K562 (cell line): ENCODE measurements at regions not wholly inside any gene's neighbourhood (a gene's known extent, or its start where the extent isn't known, plus 50 kb on each side); places are given as distances from the start of the nearest gene placed in this dataset.

ENCODE experiments used
- CEBPG ChIP-seq, 3 experiments: fragments of 200-800 bp in 1 of 3; sonication (Bioruptor generic) in 1 of 3; sonication (generic) in 1 of 3; formaldehyde crosslinking in 1 of 3; IDR thresholded peaks in 2 of 3; conservative IDR thresholded peaks in 1 of 3; 2 replicates each; pipeline versions ENCODE4 v1.6.1 to v1.8.0; 2016 to 2022; ENCODE audit warnings: missing compliant biosample characterization in 2 of 3, missing genetic modification characterization in 2 of 3, mild to moderate bottlenecking in 1 of 3, missing genetic modification reagents in 1 of 3
- KLF1 ChIP-seq: fragments of 450-650 bp; IDR thresholded peaks from 2 replicates; pipeline ENCODE4 v1.6.1; 2016; ENCODE audit warnings: missing genetic modification characterization, missing compliant biosample characterization
- KLF16 ChIP-seq: IDR thresholded peaks from 2 replicates; pipeline ENCODE4 v1.6.1; 2016; ENCODE audit warnings: antibody characterized with exemption
- MAFG ChIP-seq: fragments of 450-650 bp; conservative IDR thresholded peaks from 2 replicates; pipeline ENCODE4 v1.6.1; 2016; ENCODE audit warnings: missing genetic modification characterization, missing compliant biosample characterization
- NR4A1 ChIP-seq, 2 experiments: fragments of 250-450 bp in 1 of 2; fragments of 450-650 bp in 1 of 2; sonication (Bioruptor Pico) in 1 of 2; IDR thresholded peaks; 2 replicates each; pipeline versions ENCODE4 v1.4.0 to v1.6.1; 2016 to 2020; ENCODE audit warnings: mild to moderate bottlenecking in 2 of 2, missing compliant biosample characterization in 1 of 2, missing genetic modification characterization in 1 of 2, moderate library complexity in 1 of 2
- RCOR1 ChIP-seq, 2 experiments: IDR thresholded peaks; 2 replicates each; pipeline ENCODE4 v1.6.1; 2012; ENCODE audit warnings: low read depth in 2 of 2, low read length in 2 of 2, borderline replicate concordance in 1 of 2, improper control_type of control experiment in 1 of 2
- SIRT6 ChIP-seq: IDR thresholded peaks from one replicate; pipeline ENCODE4 v1.6.1; 2012; ENCODE audit warnings: low read depth, mild to moderate bottlenecking, control low read depth, inconsistent platforms, low read length, moderate library complexity
- SRSF1 ChIP-seq: fragments of 200-400 bp; formaldehyde crosslinking; IDR thresholded peaks from 2 replicates; pipeline ENCODE4 v1.6.1; 2017; ENCODE audit warnings: mild to moderate bottlenecking, low read depth, low read length, moderate library complexity
- SRSF7 ChIP-seq: fragments of 200-400 bp; formaldehyde crosslinking; optimal IDR thresholded peaks from 2 replicates; pipeline ENCODE3; 2017; ENCODE audit warnings: mild to moderate bottlenecking, low read depth, low read length
- STAG1 ChIP-seq: sonication (generic); formaldehyde crosslinking; IDR thresholded peaks from 2 replicates; pipeline ENCODE4 v1.5.0; 2020; ENCODE audit warnings: missing genetic modification reagents, borderline replicate concordance
- TBL1XR1 ChIP-seq, 2 experiments: IDR thresholded peaks; 2 replicates each; pipeline ENCODE4 v1.6.1; 2012; ENCODE audit warnings: improper control_type of control experiment in 2 of 2, low read length in 2 of 2, mild to moderate bottlenecking in 1 of 2
- TEAD1 ChIP-seq, 2 experiments: fragments of 450-650 bp in 1 of 2; sonication (generic) in 1 of 2; formaldehyde crosslinking; IDR thresholded peaks; 2 replicates each; pipeline versions ENCODE4 v1.4.0 to v1.8.0; 2020 to 2022; ENCODE audit warnings: mild to moderate bottlenecking in 2 of 2, missing genetic modification reagents in 1 of 2
- U2AF1 ChIP-seq: fragments of 200-400 bp; formaldehyde crosslinking; optimal IDR thresholded peaks from 2 replicates; pipeline ENCODE3; 2017; ENCODE audit warnings: mild to moderate bottlenecking, low read depth, low read length, moderate library complexity
- ZNF239 ChIP-seq: fragments of 250-450 bp; sonication (Bioruptor Pico); IDR thresholded peaks from 2 replicates; pipeline ENCODE4 v1.4.0; 2020; ENCODE audit warnings: mild to moderate bottlenecking
- ZNF41 ChIP-seq: fragments of 250-450 bp; sonication (Bioruptor Pico); conservative IDR thresholded peaks from 2 replicates; pipeline ENCODE4 v1.4.0; 2020; ENCODE audit warnings: mild to moderate bottlenecking
- TF ChIP-seq, protein P1 (sequence below), 2 experiments: fragments of 450-650 bp in 1 of 2; sonication (generic) in 1 of 2; formaldehyde crosslinking in 1 of 2; IDR thresholded peaks in 1 of 2; conservative IDR thresholded peaks in 1 of 2; 2 replicates each; pipeline versions ENCODE4 v1.6.1 to v1.8.1; 2016 to 2023; ENCODE audit warnings: mild to moderate bottlenecking in 2 of 2, moderate library complexity in 2 of 2, inconsistent platforms in 1 of 2, missing genetic modification reagents in 1 of 2
- TF ChIP-seq, protein P2 (sequence below), 3 experiments: IDR thresholded peaks in 2 of 3; conservative IDR thresholded peaks in 1 of 3; 2 replicates each; pipeline ENCODE4 v1.5.1; 2011 to 2012; ENCODE audit warnings: low read length in 3 of 3, mild to moderate bottlenecking in 3 of 3, control low read depth in 2 of 3, improper control_type of control experiment in 1 of 3, inconsistent platforms in 1 of 3, low read depth in 1 of 3, mixed read lengths in 1 of 3, moderate library complexity in 1 of 3; ENCODE audit not compliant: insufficient read depth in 2 of 3
- TF ChIP-seq, protein P3 (sequence below): IDR thresholded peaks from 2 replicates; pipeline ENCODE4 v1.6.1; 2011; ENCODE audit not compliant: insufficient read length; ENCODE audit errors: extremely low read depth
- TF ChIP-seq, protein P4 (sequence below): fragments of 450-650 bp; IDR thresholded peaks from 2 replicates; pipeline ENCODE4 v1.6.1; 2016; ENCODE audit warnings: borderline replicate concordance
- TF ChIP-seq, protein P5 (sequence below): fragments of 450-650 bp; IDR thresholded peaks from 2 replicates; pipeline ENCODE4 v1.6.1; 2016; ENCODE audit warnings: antibody characterized with exemption

DNA sequence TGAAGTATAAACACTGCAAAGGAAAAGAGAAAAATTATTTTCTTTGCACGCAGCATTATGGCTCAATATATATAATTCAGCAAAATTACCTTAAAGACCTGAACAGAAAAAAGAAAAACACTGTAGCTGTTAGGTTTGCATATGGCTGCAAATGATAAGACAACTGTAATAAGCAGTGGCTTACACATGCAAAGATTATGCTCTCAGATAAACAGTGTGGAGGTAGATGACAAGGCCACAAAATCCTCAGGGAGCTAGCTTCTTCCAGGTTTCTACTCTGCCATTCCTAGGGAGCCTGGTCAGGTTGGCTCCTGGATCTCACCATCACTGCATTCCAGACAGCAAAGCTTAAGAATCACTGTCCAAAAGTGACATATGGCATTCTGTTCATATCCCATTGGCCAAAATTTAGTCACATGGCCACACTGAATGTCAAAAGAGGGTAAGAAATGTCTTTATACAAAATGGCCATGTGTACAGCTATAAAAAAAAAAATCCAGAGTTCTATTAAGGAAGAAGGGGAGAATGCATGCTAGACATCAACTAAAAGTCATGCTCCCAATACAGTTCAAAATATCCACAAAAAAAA, 195.2 kb upstream of the SLC7A11 start (continued):
- TF ChIP-seq ZNF239 (no peak), TEAD1 (CRISPR knock-in tag; IDR thresholded peaks at IDR 0.05) (no peak), SRSF7 (no peak), CEBPG (CRISPR knock-in tag; IDR thresholded peaks at IDR 0.05) (no peak), CEBPG (tag; conservative IDR thresholded peaks at IDR 0.05 in 1 of 2, IDR thresholded peaks at IDR 0.05 in 1 of 2) (no peak), ZNF41 (CRISPR knock-in tag) (no peak), TBL1XR1 (IDR thresholded peaks at IDR 0.05; ENCODE audit: low read length in 2 of 2) (peak in 1 of 2 experiments; percentile 19; a peak in 1 of 4 replicates), SRSF1 (no peak), SIRT6 (no peak), RCOR1 (IDR thresholded peaks at IDR 0.05; ENCODE audit: borderline replicate concordance in 1 of 2, low read depth in 2 of 2, low read length in 2 of 2) (peak in 1 of 2 experiments; percentile 81; a peak in 2 of 4 replicates), U2AF1 (no peak), STAG1 (CRISPR knock-in tag) (no peak), MAFG (0 out of 2 replicates have a peak, but pooled peaks have one; percentile 19), KLF1 (tag) (no peak), NR4A1 (CRISPR knock-in tag; IDR thresholded peaks at IDR 0.05) (no peak), NR4A1 (tag; IDR thresholded peaks at IDR 0.05) (no peak), KLF16 (no peak)
- TF ChIP-seq, protein P1, sequence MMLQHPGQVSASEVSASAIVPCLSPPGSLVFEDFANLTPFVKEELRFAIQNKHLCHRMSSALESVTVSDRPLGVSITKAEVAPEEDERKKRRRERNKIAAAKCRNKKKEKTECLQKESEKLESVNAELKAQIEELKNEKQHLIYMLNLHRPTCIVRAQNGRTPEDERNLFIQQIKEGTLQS (IDR thresholded peaks at IDR 0.05) = no peak
- TF ChIP-seq, protein P1 (CRISPR knock-in tag; conservative IDR thresholded peaks at IDR 0.05) = no peak
- TF ChIP-seq, protein P2, sequence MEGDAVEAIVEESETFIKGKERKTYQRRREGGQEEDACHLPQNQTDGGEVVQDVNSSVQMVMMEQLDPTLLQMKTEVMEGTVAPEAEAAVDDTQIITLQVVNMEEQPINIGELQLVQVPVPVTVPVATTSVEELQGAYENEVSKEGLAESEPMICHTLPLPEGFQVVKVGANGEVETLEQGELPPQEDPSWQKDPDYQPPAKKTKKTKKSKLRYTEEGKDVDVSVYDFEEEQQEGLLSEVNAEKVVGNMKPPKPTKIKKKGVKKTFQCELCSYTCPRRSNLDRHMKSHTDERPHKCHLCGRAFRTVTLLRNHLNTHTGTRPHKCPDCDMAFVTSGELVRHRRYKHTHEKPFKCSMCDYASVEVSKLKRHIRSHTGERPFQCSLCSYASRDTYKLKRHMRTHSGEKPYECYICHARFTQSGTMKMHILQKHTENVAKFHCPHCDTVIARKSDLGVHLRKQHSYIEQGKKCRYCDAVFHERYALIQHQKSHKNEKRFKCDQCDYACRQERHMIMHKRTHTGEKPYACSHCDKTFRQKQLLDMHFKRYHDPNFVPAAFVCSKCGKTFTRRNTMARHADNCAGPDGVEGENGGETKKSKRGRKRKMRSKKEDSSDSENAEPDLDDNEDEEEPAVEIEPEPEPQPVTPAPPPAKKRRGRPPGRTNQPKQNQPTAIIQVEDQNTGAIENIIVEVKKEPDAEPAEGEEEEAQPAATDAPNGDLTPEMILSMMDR (IDR thresholded peaks at IDR 0.05 in 2 of 3, conservative IDR thresholded peaks at IDR 0.05 in 1 of 3; ENCODE audit: insufficient read depth in 2 of 3, low read depth in 1 of 3, low read length in 3 of 3) = no peak
- TF ChIP-seq, protein P3, sequence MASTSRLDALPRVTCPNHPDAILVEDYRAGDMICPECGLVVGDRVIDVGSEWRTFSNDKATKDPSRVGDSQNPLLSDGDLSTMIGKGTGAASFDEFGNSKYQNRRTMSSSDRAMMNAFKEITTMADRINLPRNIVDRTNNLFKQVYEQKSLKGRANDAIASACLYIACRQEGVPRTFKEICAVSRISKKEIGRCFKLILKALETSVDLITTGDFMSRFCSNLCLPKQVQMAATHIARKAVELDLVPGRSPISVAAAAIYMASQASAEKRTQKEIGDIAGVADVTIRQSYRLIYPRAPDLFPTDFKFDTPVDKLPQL = no peak
- TF ChIP-seq, protein P4, sequence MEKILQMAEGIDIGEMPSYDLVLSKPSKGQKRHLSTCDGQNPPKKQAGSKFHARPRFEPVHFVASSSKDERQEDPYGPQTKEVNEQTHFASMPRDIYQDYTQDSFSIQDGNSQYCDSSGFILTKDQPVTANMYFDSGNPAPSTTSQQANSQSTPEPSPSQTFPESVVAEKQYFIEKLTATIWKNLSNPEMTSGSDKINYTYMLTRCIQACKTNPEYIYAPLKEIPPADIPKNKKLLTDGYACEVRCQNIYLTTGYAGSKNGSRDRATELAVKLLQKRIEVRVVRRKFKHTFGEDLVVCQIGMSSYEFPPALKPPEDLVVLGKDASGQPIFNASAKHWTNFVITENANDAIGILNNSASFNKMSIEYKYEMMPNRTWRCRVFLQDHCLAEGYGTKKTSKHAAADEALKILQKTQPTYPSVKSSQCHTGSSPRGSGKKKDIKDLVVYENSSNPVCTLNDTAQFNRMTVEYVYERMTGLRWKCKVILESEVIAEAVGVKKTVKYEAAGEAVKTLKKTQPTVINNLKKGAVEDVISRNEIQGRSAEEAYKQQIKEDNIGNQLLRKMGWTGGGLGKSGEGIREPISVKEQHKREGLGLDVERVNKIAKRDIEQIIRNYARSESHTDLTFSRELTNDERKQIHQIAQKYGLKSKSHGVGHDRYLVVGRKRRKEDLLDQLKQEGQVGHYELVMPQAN = no peak
- TF ChIP-seq, protein P5, sequence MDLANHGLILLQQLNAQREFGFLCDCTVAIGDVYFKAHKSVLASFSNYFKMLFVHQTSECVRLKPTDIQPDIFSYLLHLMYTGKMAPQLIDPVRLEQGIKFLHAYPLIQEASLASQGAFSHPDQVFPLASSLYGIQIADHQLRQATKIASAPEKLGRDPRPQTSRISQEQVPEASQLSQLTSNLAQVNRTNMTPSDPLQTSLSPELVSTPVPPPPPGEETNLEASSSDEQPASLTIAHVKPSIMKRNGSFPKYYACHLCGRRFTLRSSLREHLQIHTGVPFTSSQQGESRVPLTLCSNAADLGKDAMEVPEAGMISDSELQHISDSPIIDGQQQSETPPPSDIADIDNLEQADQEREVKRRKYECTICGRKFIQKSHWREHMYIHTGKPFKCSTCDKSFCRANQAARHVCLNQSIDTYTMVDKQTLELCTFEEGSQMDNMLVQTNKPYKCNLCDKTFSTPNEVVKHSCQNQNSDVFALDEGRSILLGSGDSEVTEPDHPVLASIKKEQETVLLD = no peak
